Left forelimb (tissue), 1 donor: ENCODE measurements at regions not wholly inside any gene's neighbourhood (a gene's known extent, or its start where the extent isn't known, plus 50 kb on each side); places are given as distances from the start of the nearest gene placed in this dataset.

Experiments
- DNase-seq: peaks from one replicate; pipeline ENCODE4 v3.0.0-alpha.2; 2018; ENCODE audit warnings: low spot score

- DNase-seq = no peak
These were observed 557.5 kb upstream of the GOLIM4 start for GRCh38 chr3:168653255-168653654.

GRCh38 chr3:168648321-168648720 lies 552.6 kb upstream of the GOLIM4 start:
- DNase-seq = no peak

DNA sequence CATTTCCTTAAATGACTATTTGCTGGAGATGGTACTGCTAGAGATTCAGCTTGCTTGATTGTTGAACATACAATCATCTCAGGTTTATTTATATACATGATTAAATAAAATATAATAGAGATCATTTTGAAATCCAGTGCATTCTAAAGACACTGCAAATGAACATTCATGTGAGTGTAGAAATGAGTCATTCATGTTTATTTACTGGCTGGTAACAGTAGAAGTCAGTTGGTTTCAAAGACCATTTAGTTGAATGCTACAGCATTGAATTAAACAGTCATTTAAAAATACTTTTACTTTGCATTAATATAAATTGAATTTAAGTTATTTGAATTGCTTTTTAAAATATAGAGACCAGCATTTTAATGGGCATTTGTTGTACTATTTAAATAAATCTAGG lies 551.9 kb upstream of the GOLIM4 start:
- no peak for DNase-seq

DNA sequence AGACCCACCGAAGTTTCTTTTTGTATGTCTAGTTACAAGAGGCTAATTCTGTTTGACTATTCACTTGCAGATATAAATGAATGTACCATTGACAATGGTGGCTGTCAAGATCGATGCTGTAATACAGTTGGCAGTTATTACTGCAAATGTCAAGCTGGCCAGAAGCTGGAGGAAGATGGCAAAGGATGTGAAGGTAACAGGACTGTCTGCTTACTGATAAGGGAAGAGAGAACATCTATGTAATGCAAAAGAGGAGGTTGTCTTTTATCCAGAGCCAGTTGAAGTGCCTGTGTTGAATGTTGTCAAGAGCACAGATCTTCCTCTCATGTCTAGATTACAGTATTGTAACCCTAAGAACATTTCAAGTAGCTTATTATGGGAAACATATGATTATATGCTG lies 549.5 kb upstream of the GOLIM4 start:
- DNase-seq = no peak

DNA sequence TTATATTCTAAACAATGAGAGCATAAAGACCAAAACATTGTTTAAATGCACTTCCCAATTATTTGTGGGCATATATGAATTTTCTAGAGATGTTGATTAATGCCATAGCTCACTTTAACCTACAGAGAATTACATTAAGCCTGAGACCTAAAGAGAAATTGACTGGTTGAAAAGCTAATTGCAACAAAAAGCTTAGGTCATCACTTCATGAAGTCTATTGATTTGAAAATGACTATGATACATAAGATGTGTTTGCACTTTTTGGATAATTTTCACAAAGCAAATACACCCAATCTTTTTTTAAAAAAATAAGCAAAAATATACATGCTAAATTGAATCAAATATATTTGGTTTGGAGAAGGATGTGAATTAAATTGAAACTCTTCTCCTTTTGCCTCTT lies 532.8 kb upstream of the GOLIM4 start:
- no peak for DNase-seq

GRCh38 chr3:168625477-168625876 lies 529.8 kb upstream of the GOLIM4 start:
- DNase-seq = no peak

DNA sequence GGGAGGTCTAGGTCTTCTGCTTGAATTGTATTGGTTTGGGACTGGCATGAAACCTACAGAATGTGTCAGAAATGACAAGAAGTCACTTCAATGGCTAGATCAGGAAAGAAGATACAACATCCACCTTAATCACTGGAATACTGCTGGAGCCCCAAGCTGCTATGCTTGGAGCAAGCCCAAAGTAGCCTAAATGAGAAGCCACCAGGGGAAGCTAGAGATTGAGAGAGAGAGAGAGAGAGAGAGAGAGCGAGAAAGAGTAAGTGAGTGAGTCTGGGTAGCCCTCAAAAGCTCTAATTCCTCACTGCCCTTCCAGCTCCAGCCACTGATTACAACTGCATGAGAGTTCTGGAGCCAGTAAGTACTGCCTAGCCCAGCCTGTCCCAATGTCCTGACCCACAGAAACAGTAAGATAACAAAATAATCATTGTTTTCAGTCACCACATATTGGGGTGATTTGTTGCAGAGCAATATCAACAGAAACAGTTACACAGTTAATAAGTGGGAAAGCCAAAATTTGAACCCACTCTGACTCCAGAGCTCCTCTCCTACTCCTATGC lies 529.2 kb upstream of the GOLIM4 start:
- DNase-seq = no peak

DNA sequence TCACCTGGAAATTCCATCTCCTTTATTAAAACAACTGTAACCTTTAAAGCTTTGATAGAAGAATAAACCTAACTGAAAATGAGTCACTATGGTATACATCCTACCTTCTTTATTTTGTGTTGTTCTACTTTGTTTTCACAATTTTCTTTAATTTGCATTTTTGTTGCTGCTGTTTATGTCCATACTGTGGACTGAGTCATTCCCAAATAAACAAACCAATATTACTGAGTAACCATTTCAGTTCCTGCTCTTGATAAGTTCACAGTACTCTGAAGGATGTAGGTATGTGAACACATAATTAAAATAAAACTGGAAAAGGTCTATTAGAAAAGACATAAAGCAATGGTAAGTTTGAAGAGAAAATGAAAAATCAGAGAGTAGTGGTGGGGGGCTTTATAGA lies 528.5 kb upstream of the GOLIM4 start:
- DNase-seq = no peak

DNA sequence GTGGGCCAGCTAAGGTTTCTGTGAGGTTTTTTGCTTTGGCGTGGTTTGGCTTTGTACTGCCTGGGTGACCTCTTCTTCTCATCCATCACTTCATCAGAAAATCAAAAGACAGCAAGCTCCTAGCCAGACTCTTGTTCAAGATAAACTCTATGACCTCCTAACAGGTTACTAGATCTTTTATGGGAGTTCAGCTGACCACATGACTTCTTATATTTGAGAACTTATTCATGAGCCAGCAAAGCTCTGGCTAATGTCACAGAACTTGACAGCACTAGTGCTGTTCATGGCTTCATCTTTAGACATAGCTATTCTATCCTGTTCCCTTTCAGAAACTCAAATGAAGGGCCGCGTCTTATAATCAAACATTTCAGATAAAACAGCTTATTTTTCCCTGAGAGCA lies 527.1 kb upstream of the GOLIM4 start:
- no peak for DNase-seq

DNA sequence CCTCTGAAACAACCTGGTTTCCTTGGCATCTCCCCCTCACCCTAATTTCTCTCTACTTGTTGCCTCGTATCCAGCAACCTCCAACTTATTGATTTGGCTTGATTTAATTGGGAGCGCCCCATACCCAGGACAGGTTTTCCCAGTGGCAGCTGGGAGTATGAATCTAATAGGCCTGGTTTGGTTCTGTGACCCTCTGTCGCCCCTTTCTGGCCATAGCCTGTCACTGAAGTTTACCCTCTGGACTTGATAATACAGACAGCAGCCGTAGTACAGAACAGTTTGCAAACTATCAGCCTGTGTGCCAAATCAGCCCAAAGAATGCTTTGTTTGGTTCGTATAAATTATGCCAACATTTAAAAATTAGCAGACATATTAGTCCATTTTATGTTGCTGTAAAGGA lies 525.1 kb upstream of the GOLIM4 start:
- no peak for DNase-seq

- DNase-seq = no peak
These were observed 523.2 kb upstream of the GOLIM4 start for GRCh38 chr3:168618827-168619470.

DNA sequence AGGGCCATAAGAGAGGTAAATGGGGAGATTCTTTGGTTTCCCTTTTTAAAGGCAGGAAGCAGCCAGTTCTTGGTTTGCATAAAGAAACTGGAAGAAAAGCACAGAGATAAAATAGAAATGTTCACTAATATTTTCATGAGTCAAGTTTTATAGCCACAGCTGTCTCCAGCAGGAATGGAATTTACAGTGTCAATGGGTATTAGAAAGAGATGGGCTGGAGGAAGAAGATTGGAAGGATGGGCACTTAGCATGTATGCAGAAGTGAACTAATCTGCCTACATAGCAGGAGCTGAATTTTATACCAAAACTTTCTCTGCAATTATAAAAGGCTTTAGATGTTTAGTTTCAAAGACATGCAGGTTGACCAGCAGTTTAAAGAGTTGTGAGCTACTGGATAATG lies 521.9 kb upstream of the GOLIM4 start:
- DNase-seq = no peak

GRCh38 chr3:168616915-168617314 lies 521.2 kb upstream of the GOLIM4 start:
- no peak for DNase-seq

GRCh38 chr3:168615493-168616020 lies 519.8 kb upstream of the GOLIM4 start:
- no peak for DNase-seq

- DNase-seq = no peak
These were observed 517.4 kb upstream of the GOLIM4 start for GRCh38 chr3:168613151-168613550.

DNA sequence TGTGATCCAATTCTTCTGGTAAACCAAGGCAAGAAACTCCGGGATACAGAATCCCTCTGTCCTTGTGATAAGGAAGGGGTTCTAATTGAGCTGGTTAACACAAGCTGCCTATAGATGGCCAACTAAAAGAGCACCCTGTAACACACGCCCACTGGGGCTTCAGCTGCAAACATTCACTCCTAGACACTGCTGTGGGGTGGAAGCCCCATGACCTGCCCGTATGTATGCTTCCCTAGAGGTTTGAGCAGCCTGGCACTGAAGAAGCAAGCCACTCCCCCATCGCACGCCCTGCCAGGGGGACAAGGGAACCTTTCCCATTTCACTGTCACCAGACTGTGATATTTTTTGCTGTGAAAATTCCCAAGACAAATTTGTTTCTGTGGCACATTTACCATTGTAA lies 516.9 kb upstream of the GOLIM4 start:
- DNase-seq = no peak

DNA sequence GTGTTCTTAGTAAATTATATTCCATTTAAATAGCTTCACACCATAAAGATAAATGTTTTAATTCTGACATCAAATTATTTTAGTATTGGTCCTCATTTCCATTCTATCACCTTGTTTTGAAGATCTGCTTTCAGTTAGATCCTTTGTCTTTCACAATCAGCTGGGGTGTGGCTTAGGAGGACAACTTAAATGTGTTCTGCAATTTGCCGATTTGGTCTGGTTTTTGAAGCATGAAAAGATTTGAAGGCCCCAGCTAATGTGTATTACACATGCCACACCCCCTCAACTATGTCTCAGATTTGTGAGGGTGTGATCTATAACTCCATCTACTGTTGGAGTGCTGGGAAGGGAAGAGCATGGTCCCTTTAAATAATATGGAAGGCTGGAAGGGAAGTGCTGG lies 516.1 kb upstream of the GOLIM4 start:
- DNase-seq = no peak

GRCh38 chr3:168608926-168609325 lies 513.2 kb upstream of the GOLIM4 start:
- no peak for DNase-seq

- no peak for DNase-seq
These were observed 509.0 kb upstream of the GOLIM4 start for GRCh38 chr3:168604767-168605166.

GRCh38 chr3:168598250-168598649 lies 502.5 kb upstream of the GOLIM4 start:
- no peak for DNase-seq

- no peak for DNase-seq
These were observed 500.6 kb upstream of the GOLIM4 start for GRCh38 chr3:168596175-168596823.

DNA sequence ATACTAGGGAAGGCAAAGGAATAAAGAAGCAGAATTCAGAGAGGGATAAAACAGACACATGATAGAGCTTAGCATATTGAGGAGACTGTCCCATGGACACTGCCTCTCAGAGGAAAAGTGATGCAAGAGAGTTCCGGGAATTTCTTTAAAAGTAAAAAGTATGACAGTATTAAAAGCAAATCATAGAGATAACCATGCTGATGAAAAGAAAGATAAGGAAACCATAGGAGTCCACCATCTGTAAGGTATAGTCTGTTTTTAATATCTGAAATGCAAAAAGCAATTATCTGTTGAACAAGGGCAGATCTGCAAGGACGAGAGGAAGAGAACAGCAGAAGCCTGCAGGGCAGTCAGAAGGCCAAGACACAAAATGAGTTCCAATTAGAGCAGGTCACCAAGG lies 495.9 kb upstream of the GOLIM4 start:
- DNase-seq = no peak

DNA sequence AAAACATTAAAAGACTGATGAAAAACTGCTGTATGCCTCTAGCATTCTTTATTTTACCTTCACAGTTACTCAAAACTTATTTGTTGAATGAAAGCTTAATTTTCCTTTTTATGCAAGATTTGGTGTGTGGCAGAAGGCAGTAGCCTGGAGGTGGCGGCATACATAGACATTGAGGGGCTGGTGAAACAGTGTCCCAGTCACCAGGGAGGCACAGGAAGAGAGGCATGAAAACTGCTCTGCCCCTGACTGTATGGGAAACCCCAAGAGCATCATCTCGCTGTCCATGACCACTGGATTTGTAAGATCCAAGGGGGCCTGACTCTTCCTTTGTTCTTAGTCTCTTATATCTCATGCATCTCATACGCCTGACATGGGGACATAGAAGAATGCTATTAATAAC lies 493.7 kb upstream of the GOLIM4 start:
- DNase-seq = no peak

DNA sequence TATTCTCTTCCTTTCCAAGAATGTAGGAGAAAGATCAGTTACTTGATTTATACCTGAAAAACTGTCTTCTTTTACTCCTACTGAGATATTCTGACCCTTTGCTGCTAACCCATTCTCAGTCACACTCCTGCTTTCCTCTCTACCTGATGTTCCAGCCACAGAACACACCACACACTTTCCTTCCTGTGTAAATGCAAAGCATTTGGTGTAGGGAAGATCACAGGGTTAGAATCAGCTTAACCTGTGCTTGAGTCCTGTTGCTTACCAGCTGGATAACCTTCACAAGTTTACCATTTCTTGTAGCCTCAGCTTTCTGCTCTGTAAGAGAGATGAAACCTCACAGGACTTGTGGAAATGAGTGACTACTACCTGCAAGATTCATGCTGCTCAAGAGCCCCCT lies 489.8 kb upstream of the GOLIM4 start:
- no peak for DNase-seq
